OCI-LY7 (cell line): ENCODE measurements at regions not wholly inside any gene's neighbourhood (a gene's known extent, or its start where the extent isn't known, plus 50 kb on each side); places are given as distances from the start of the nearest gene placed in this dataset.

ENCODE experiments used
- CTCF ChIP-seq: fragments of 200-600 bp; sonication (generic); conservative IDR thresholded peaks from 2 replicates; pipeline ENCODE4 v1.5.1; 2014; ENCODE audit warnings: mild to moderate bottlenecking, antibody characterized with exemption, low read length, moderate library complexity, mixed read lengths
- EZH2phosphoT487 ChIP-seq: fragments of 200-600 bp; sonication (generic); IDR thresholded peaks from 2 replicates; pipeline ENCODE4 v1.6.1; 2018; ENCODE audit warnings: low read depth, borderline replicate concordance, mild to moderate bottlenecking, mixed run types, antibody characterized with exemption, low read length, moderate library complexity, mixed read lengths

GRCh38 chr10:28823501-28824075 is 146.3 kb downstream of the BAMBI start:
- TF ChIP-seq CTCF, result no peak
- TF ChIP-seq EZH2phosphoT487, result no peak
